HepG2 (cell line): ENCODE measurements at regions not wholly inside any gene's neighbourhood (a gene's known extent, or its start where the extent isn't known, plus 50 kb on each side); places are given as distances from the start of the nearest gene placed in this dataset.

Source experiments
- ATAC-seq: fragments of 200-7000 bp; cut with Tn5 transposase; 3 replicates; pipeline ENCODE4 v1.9.1; 2020; ENCODE audit warnings: mild to moderate bottlenecking, moderate library complexity
- BruUV-seq: library from RNA; stranded (reverse); fragments of 400-500 nt; replicated peaks from 2 replicates; lab custom pipeline; 2021; lab: Mats Ljungman, UMichigan
- CTCF ChIA-PET: fragments of 300-600 bp; formaldehyde crosslinking; extraction: SDS; loops from one replicate; lab custom pipeline; 2021; ENCODE audit warnings: low total read pairs, inconsistent platforms, low intra/inter-chr PET ratio; lab: Yijun Ruan, JAX
- POLR2A ChIA-PET: fragments of 350-600 bp; sonication (Branson Sonifier 250); formaldehyde crosslinking; loops from one replicate; lab custom pipeline; 2020; ENCODE audit warnings: antibody characterized with exemption, inconsistent platforms; lab: Yijun Ruan, JAX
- DNase-seq: peaks from one replicate; pipeline ENCODE4 v3.0.0-alpha.2; 2015; ENCODE audit warnings: low spot score
- FAIRE-seq: peaks from 3 replicates; lab custom pipeline; 2011; peaks lifted over from hg19 to GRCh38; lab: Jason Lieb, UNC
- H2AFZ ChIP-seq: one replicate; pipeline ENCODE4 v1.6.1; 2011; ENCODE audit warnings: low read length, inconsistent platforms
- H3K27ac ChIP-seq: fragments of 300-600 bp; 3 replicates; pipeline ENCODE4 v1.8.0; 2011; ENCODE audit warnings: mixed run types, mild to moderate bottlenecking, mixed read lengths, low read length, inconsistent platforms; ENCODE audit not compliant: insufficient read depth; ENCODE audit errors: extremely low read length
- H3K27me3 ChIP-seq, 2 experiments: fragments of 200-600 bp in 1 of 2; 2 replicates in 1 of 2; 3 replicates in 1 of 2; pipeline versions ENCODE4 v1.6.0 to v1.8.0; 2011; ENCODE audit warnings: low read length in 2 of 2, mild to moderate bottlenecking in 2 of 2, moderate library complexity in 2 of 2, inconsistent platforms in 1 of 2; ENCODE audit not compliant: insufficient read depth in 2 of 2, control insufficient read depth in 1 of 2
- H3K36me3 ChIP-seq, 2 experiments: fragments of 200-600 bp in 1 of 2; replicated peaks in 1 of 2; 2 replicates in 1 of 2; 3 replicates in 1 of 2; pipeline versions ENCODE4 v1.5.1 to v1.8.0; 2011; ENCODE audit warnings: low read length in 2 of 2, inconsistent platforms in 1 of 2; ENCODE audit not compliant: insufficient read depth in 2 of 2, control insufficient read depth in 1 of 2
- H3K4me1 ChIP-seq: 2 replicates; pipeline ENCODE4 v1.5.1; 2012; ENCODE audit warnings: low read length, inconsistent platforms; ENCODE audit not compliant: insufficient read depth
- H3K4me2 ChIP-seq: 2 replicates; pipeline ENCODE4 v1.6.0; 2011; ENCODE audit warnings: low read depth, low read length, inconsistent platforms
- H3K4me3 ChIP-seq, 3 experiments: fragments of 200-600 bp in 1 of 3; sonication (generic), shearing (Covaris generic) in 1 of 3; replicated peaks in 1 of 3; 2 replicates each; pipeline ENCODE4 v1.5.1; 2011 to 2016; ENCODE audit warnings: low read length in 3 of 3, inconsistent platforms in 2 of 3, low read depth in 2 of 3, mild to moderate bottlenecking in 2 of 3, control low read depth in 1 of 3, mixed read lengths in 1 of 3; ENCODE audit not compliant: insufficient read depth in 1 of 3
- H3K79me2 ChIP-seq: one replicate; pipeline ENCODE4 v1.6.1; 2011; ENCODE audit warnings: low read length, inconsistent platforms; ENCODE audit not compliant: insufficient read depth
- H3K9ac ChIP-seq: 2 replicates; pipeline ENCODE4 v1.6.0; 2011; ENCODE audit warnings: mild to moderate bottlenecking, low read depth, low read length, inconsistent platforms; ENCODE audit not compliant: insufficient read depth
- H3K9me3 ChIP-seq: 2 replicates; pipeline ENCODE4 v1.5.1; 2012; ENCODE audit warnings: mild to moderate bottlenecking, low read length
- H4K20me1 ChIP-seq: 2 replicates; pipeline ENCODE4 v1.6.0; 2011; ENCODE audit warnings: inconsistent platforms, mild to moderate bottlenecking, low read length, moderate library complexity; ENCODE audit not compliant: insufficient read depth
- CBFB ChIP-seq: sonication (generic); formaldehyde crosslinking; IDR thresholded peaks from 2 replicates; pipeline ENCODE4 v1.4.0; 2020; ENCODE audit warnings: missing genetic modification reagents
- NCOA1 ChIP-seq: sonication (generic); formaldehyde crosslinking; IDR thresholded peaks from 2 replicates; pipeline ENCODE4 v1.9.0; 2021; ENCODE audit warnings: missing genetic modification reagents
- POLR2G ChIP-seq: fragments of 200-400 bp; formaldehyde crosslinking; IDR thresholded peaks from 2 replicates; pipeline ENCODE4 v1.6.1; 2018; ENCODE audit warnings: mild to moderate bottlenecking, low read depth, low read length, moderate library complexity
- PRDM4 ChIP-seq: sonication (generic); formaldehyde crosslinking; IDR thresholded peaks from 2 replicates; pipeline ENCODE4 v1.9.0; 2021; ENCODE audit warnings: missing genetic modification reagents, borderline replicate concordance
- RORA ChIP-seq: sonication (generic); formaldehyde crosslinking; IDR thresholded peaks from 2 replicates; pipeline ENCODE4 v1.5.0; 2020; ENCODE audit warnings: mild to moderate bottlenecking, missing genetic modification reagents, moderate library complexity
- SMARCE1 ChIP-seq: fragments of 450-650 bp; IDR thresholded peaks from 2 replicates; pipeline ENCODE4 v1.6.1; 2017; ENCODE audit warnings: borderline replicate concordance
- SRSF9 ChIP-seq: fragments of 200-400 bp; formaldehyde crosslinking; IDR thresholded peaks from 2 replicates; pipeline ENCODE4 v1.6.1; 2018; ENCODE audit warnings: borderline replicate concordance, mild to moderate bottlenecking, low read depth, low read length; ENCODE audit not compliant: insufficient read depth, poor library complexity, severe bottlenecking
- ZBTB2 ChIP-seq: sonication (generic); formaldehyde crosslinking; IDR thresholded peaks from 2 replicates; pipeline ENCODE4 v1.8.0; 2022; ENCODE audit warnings: low read depth, missing genetic modification reagents
- ZHX2 ChIP-seq, 2 experiments: sonication (generic) in 1 of 2; formaldehyde crosslinking in 1 of 2; IDR thresholded peaks; 2 replicates each; pipeline versions ENCODE4 v1.6.1 to v1.9.0; 2014 to 2022; ENCODE audit warnings: antibody characterized with exemption in 1 of 2, borderline replicate concordance in 1 of 2, inconsistent platforms in 1 of 2, low read depth in 1 of 2, missing genetic modification reagents in 1 of 2
- ZNF10 ChIP-seq: sonication (generic); formaldehyde crosslinking; IDR thresholded peaks from 2 replicates; pipeline ENCODE4 v1.4.0; 2020; ENCODE audit warnings: mild to moderate bottlenecking, low read depth, missing genetic modification reagents, borderline replicate concordance
- ZNF430 ChIP-seq: sonication (generic); formaldehyde crosslinking; IDR thresholded peaks from 2 replicates; pipeline ENCODE4 v1.9.0; 2021; ENCODE audit warnings: mild to moderate bottlenecking, missing genetic modification reagents
- ZNF512 ChIP-seq: sonication (generic); formaldehyde crosslinking; IDR thresholded peaks from 2 replicates; pipeline ENCODE4 v1.4.0; 2020; ENCODE audit warnings: mild to moderate bottlenecking, missing genetic modification reagents
- ZNF644 ChIP-seq: IDR thresholded peaks from 2 replicates; pipeline ENCODE4 v1.6.1; 2016; ENCODE audit warnings: low read depth
- WGBS: methylation state at CpG from one replicate; pipeline ENCODE4 v1.1.6; 2017; ENCODE audit warnings: low lambda C conversion rate; 5-methylcytosine and 5-hydroxymethylcytosine counted together
- in situ Hi-C: cut with HindIII; loops from 2 replicates; pipeline ENCODE4 v1.10.0; 2017; ENCODE audit warnings: low pct_unique_long_range_greater_than_20kb; ENCODE audit not compliant: extremely low pct_ligation_motif_present
- intact Hi-C: fragments of 100-400 bp; cut with micrococcal nuclease; formaldehyde crosslinking; loops from one replicate; pipeline ENCODE4 v1.10.0; 2022; ENCODE audit not compliant: unreplicated experiment

- Histone ChIP-seq H4K20me1 (no peaks in the 10 kb centered on the region), H3K4me3 (no peak overlapping the region), H3K36me3 (no peaks in the 10 kb centered on the region), H3K27ac (no peak overlapping the region), H3K79me2 (no peaks in the 10 kb centered on the region), H3K9me3 (peaks cover 20% of the 10 kb centered on the region; the same call in 1 of the 2 replicates), H3K9ac (no peak overlapping the region), H3K4me2 (no peak overlapping the region), H3K27me3 (no peaks in the 10 kb centered on the region), H2AFZ (no peak overlapping the region), H3K4me1 (no peaks in the 10 kb centered on the region)
- 0% methylated on average over 1 of the region's 4 CpGs for WGBS
- intact Hi-C loops (no loop called here), in situ Hi-C loops (no loop called here)
- FAIRE-seq, result no peak
- BruUV-seq, result no TSS peak
- DNase-seq, result no peak
- ChIA-PET CTCF (no interaction called here), POLR2A (no interaction called here)
- no peak for ATAC-seq
- TF ChIP-seq ZNF512 (CRISPR knock-in tag) (no peak), PRDM4 (no peak), ZNF644 (no peak), SRSF9 (no peak), NCOA1 (no peak), ZBTB2 (CRISPR knock-in tag) (no peak), POLR2G (no peak), ZNF430 (CRISPR knock-in tag) (no peak), CBFB (no peak), ZNF10 (CRISPR knock-in tag) (no peak), SMARCE1 (no peak), RORA (CRISPR knock-in tag) (no peak), ZHX2 (IDR thresholded peaks at IDR 0.05; ENCODE audit: low read depth) (no peak), ZHX2 (CRISPR knock-in tag; IDR thresholded peaks at IDR 0.05; ENCODE audit: borderline replicate concordance) (no peak)
Measured at GRCh38 chr13:67588607-67589006, 358.5 kb upstream of the PCDH9 start.
